ENCODE measurements at regions not wholly inside any gene's neighbourhood (a gene's known extent, or its start where the extent isn't known, plus 50 kb on each side); places are given as distances from the start of the nearest gene placed in this dataset.

DNA sequence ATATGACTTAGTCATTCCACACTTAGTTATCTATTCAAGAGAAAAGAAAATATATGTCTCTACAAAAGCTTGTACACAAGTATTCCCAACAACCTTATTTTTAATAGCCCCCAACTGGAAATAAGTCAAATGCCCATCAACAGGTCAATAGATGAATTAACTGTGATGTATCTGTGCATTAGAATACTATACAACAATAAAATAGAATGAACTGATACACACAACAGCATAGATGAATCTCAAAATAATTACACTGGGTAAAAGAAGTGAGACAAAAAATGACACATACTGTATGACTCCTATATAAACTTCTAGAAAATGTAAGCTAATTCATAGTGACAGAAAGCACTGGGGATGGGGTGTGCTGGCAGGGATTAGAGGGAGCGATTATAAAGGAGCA, 354.1 kb upstream of the DIPK2B start:
- Histone ChIP-seq H3K27me3 (ENCODE audit: control insufficient read depth, insufficient read depth, low read length) (no peaks in the 10 kb centered on the region), H2AFZ (replicated peaks; ENCODE audit: low read length, poor library complexity) (no peak overlapping the region), H2BK20ac (ENCODE audit: low read depth, low read length) (no peak overlapping the region), H3K9me3 (ENCODE audit: control insufficient read depth, insufficient read depth, low read length) (no peaks in the 10 kb centered on the region), H3K23ac (ENCODE audit: low read depth, low read length) (no peak overlapping the region), H3K14ac (replicated peaks; ENCODE audit: low read depth, low read length) (no peak overlapping the region), H2BK5ac (ENCODE audit: low read depth, low read length, poor library complexity, severe bottlenecking) (no peak overlapping the region), H4K91ac (ENCODE audit: insufficient read depth, low read depth, low read length) (no peak overlapping the region), H2BK15ac (ENCODE audit: low read depth, low read length) (no peak overlapping the region), H3K4me1 (ENCODE audit: control insufficient read depth, insufficient read depth, low read length) (no peaks in the 10 kb centered on the region), H4K8ac (ENCODE audit: low read depth in 2 of 2, low read length in 2 of 2) (no peak overlapping the region), H2AK5ac (ENCODE audit: low read depth, low read length) (no peak overlapping the region), H3K36me3 (ENCODE audit: control insufficient read depth, insufficient read depth, low read length) (no peaks in the 10 kb centered on the region), H3K9me1 (ENCODE audit: insufficient read depth, low read length) (no peaks in the 10 kb centered on the region), H3K56ac (ENCODE audit: extremely low read depth, insufficient read depth, low read length) (no peak overlapping the region), H3K4me3 (ENCODE audit: insufficient read depth, low read depth, low read length) (no peak overlapping the region), H3K9ac (ENCODE audit: low read depth, low read length) (no peak overlapping the region), H3K4me2 (ENCODE audit: low read depth, low read length) (no peak overlapping the region), H2AK9ac (replicated peaks; ENCODE audit: low read depth, low read length, poor library complexity) (no peak overlapping the region), H3K4ac (ENCODE audit: low read depth, low read length) (no peak overlapping the region), H2BK120ac (ENCODE audit: low read depth, low read length) (no peak overlapping the region), H3K79me1 (ENCODE audit: low read depth in 1 of 2, low read length in 2 of 2) (no peaks in the 10 kb centered on the region), H4K20me1 (ENCODE audit: insufficient read depth, low read length) (no peaks in the 10 kb centered on the region), H4K5ac (ENCODE audit: low read depth, low read length) (no peak overlapping the region), H3K27ac (ENCODE audit: insufficient read depth, low read length) (no peak overlapping the region), H3K18ac (ENCODE audit: low read depth, low read length) (no peak overlapping the region)
- dilution Hi-C loops (cut with HindIII; ENCODE audit: low sequenced_read_pairs, unreplicated experiment) (no loop called here), intact Hi-C loops (cut with micrococcal nuclease) (no loop called here), in situ Hi-C loops (cut with MboI; ENCODE audit: low sequenced_read_pairs) (no loop called here)
- DNase-seq (no peak), ATAC-seq (ENCODE audit: low read depth) (no peak)
- POLR2A ChIA-PET (ENCODE audit: unreplicated experiment): interaction anchor here (0.6 kb wide), 1 partner anchor 234 kb away, joined by 4 read pairs; no protein-coding TSS in a partner anchor
- CTCF ChIA-PET: no interaction called here
- no peak for TF ChIP-seq MAZ (IDR thresholded peaks at IDR 0.05; ENCODE audit: borderline replicate concordance, low read depth, low read length)
- TF ChIP-seq FOS (IDR thresholded peaks at IDR 0.05; ENCODE audit: low read depth, low read length): no peak
- BruUV-seq (replicated peaks): no TSS peak
- no CpG with 5 or more reads among the region's 1 CpG for WGBS, 2 experiments (ENCODE audit: extremely low coverage in 2 of 2, insufficient read length in 1 of 2)

Measured in IMR-90 (cell line).